Activated CD8-positive, alpha-beta memory T cell treated with anti-CD3 and anti-CD28 coated beads, Interleukin-2, amount 10 ng/mL, durations not matched to agents 7 days and 5 days (primary cell): ENCODE measurements at regions not wholly inside any gene's neighbourhood (a gene's known extent, or its start where the extent isn't known, plus 50 kb on each side); places are given as distances from the start of the nearest gene placed in this dataset.
"Not testable (repeated sequence)": the region's sequence is repeated elsewhere in the genome, so short reads cannot be mapped to it uniquely, and the experiment has no call there.

Experiments used
- ATAC-seq: fragments of 150-1000 bp; cut with Tn5 transposase; one replicate; pipeline ENCODE4 v1.10.0; 2021; ENCODE audit warnings: moderate library complexity
- CTCF ChIA-PET: fragments of 350-600 bp; sonication (Branson Sonifier 250); formaldehyde crosslinking; loops from one replicate; lab custom pipeline; 2021; ENCODE audit warnings: antibody characterized with exemption; lab: Charles Lee
- DNase-seq: peaks from one replicate; pipeline ENCODE4 v3.0.0-alpha.2; 2020
- H3K27ac Mint-ChIP-seq: one replicate; pipeline ENCODE4 v1.8.0; 2021; ENCODE audit warnings: mild to moderate bottlenecking, mixed read lengths
- H3K27me3 Mint-ChIP-seq: one replicate; pipeline ENCODE4 v1.8.0; 2021; ENCODE audit warnings: mixed read lengths
- H3K36me3 Mint-ChIP-seq: one replicate; pipeline ENCODE4 v1.8.0; 2021; ENCODE audit warnings: mild to moderate bottlenecking, mixed read lengths
- H3K4me1 Mint-ChIP-seq: one replicate; pipeline ENCODE4 v1.8.0; 2021; ENCODE audit warnings: mixed read lengths
- H3K4me3 Mint-ChIP-seq: one replicate; pipeline ENCODE4 v1.8.0; 2021; ENCODE audit warnings: mild to moderate bottlenecking, moderate library complexity, mixed read lengths
- H3K9me3 Mint-ChIP-seq: one replicate; pipeline ENCODE4 v1.8.0; 2022; ENCODE audit warnings: low read depth, mixed read lengths

DNA sequence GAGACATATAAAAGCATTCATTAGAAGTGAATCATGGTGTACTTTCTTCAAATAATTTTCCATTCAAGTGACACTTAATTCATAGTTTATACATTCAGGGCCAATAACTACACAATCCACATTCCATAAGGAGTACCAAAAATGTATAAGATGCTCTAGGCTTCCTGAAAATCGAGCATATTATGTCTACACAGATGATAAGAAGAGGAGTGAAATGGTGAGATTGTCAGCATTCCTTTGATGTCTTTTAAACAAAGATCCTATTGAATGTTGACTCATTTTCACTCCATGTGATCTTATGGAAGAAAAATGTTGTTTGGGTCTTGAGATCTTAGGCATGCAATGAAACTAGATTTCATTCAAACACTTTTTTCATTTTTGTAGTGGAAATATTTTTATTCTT, 843.2 kb downstream of the KCNA4 start:
- H3K4me3 Mint-ChIP-seq = no peak overlapping the region
- ATAC-seq (no peak), DNase-seq (no peak)
- H3K36me3 Mint-ChIP-seq = no peaks in the 10 kb centered on the region
- H3K4me1 Mint-ChIP-seq = no peaks in the 10 kb centered on the region
- CTCF ChIA-PET = no interaction called here
- H3K27me3 Mint-ChIP-seq = no peaks in the 10 kb centered on the region
- peaks cover 9% of the 10 kb centered on the region for H3K9me3 Mint-ChIP-seq
- H3K27ac Mint-ChIP-seq = no peak overlapping the region

DNA sequence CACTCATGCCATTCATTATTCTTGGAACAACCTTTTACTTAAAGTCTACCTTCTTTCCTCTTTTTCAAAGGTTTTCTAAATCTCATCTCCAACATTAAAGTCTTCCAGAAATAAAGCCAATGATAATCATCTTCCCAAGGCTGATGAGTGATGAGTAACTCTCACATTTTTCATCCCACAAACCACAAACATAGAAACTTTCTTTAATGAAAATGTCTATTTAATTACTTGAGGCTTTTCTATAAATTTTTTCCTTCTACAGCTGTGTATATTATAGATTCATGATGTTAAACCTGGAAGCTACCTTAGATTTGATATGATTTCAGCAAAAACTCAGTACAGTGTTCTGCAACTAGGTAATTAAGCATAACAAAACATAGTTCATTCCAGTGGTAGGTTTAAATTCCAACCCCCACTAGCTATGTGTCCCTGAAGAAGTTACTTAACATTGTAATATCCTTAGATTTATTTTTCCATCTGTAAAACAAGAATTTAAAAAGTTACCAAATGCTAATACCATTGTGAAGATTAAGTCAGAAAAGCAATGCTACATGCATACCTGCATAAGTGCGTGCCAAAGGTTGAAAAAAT, 845.4 kb downstream of the KCNA4 start:
- H3K27ac Mint-ChIP-seq = no peak overlapping the region
- no peaks in the 10 kb centered on the region for H3K36me3 Mint-ChIP-seq
- no peak overlapping the region for H3K4me3 Mint-ChIP-seq
- no peaks in the 10 kb centered on the region for H3K4me1 Mint-ChIP-seq
- peaks cover 7% of the 10 kb centered on the region for H3K9me3 Mint-ChIP-seq
- ATAC-seq = no peak
- CTCF ChIA-PET = no interaction called here
- DNase-seq = no peak
- no peaks in the 10 kb centered on the region for H3K27me3 Mint-ChIP-seq

DNA sequence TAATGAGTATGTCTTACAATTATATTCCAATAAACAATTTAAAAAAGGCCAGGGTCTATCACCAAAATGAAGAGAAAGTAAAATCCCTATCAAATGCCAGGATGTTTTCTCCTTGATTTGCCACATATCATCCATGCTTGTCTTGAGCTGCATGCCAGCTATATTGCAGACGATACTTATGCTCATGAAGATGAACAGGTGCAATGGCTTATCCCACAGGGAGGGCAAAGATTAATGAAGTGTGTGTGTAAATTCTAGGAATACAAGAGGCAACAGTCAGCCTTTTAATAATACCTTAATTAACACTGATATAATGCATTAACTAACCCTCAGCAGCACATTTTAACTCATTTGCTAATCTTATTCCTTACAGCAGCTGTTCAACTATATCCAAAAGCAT, 850.5 kb downstream of the KCNA4 start:
- Mint-ChIP-seq H3K27ac (no peak overlapping the region), H3K4me1 (no peaks in the 10 kb centered on the region), H3K36me3 (no peaks in the 10 kb centered on the region), H3K4me3 (no peak overlapping the region), H3K9me3 (peaks cover 6% of the 10 kb centered on the region), H3K27me3 (no peaks in the 10 kb centered on the region)
- CTCF ChIA-PET = no interaction called here
- ATAC-seq = no peak
- no peak for DNase-seq

DNA sequence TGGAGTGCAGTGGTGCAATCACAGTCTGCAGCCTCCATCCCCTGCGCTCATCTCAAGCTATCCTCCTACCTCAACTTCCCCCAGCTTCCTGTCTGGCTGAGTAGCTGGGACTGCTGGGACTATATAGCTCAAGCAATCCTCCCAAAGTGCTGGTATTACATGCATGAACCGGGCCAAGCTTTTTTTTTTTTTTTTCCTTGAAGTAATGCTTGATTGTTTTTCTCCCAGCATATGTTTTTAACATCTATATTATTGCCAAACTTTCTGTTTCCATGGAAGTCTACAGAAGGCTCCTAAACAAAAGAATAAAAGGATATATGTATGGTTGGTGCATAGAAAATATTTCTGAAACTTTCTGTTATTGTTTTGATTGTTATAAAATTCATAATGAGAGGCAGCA, 853.6 kb downstream of the KCNA4 start:
- H3K27ac Mint-ChIP-seq = no peak overlapping the region
- no peaks in the 10 kb centered on the region for H3K4me1 Mint-ChIP-seq
- DNase-seq = no peak
- H3K36me3 Mint-ChIP-seq = no peaks in the 10 kb centered on the region
- no peak overlapping the region for H3K4me3 Mint-ChIP-seq
- CTCF ChIA-PET = no interaction called here
- H3K27me3 Mint-ChIP-seq = no peaks in the 10 kb centered on the region
- ATAC-seq = no peak
- H3K9me3 Mint-ChIP-seq = peaks cover 3% of the 10 kb centered on the region

DNA sequence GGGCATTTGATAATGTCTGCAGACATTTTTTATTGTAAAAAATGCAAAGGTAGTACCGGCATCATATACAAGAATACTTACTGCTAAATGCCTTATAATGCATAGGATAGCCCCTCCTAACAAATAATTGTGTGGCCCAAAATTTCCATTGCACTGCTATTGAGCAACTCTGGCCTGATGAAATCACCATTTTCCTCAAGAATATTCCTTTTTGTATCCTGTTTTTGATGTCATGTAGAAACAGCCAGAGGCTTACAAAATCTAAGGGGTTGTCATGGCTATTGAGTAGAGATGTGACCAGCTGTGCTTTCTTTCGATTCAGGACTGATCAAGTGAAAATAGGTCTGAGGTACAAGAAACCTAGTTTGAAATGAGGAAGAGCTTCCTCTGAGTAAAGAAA, 854.3 kb downstream of the KCNA4 start:
- DNase-seq (no peak), ATAC-seq (no peak)
- no peak overlapping the region for H3K27ac Mint-ChIP-seq
- no peaks in the 10 kb centered on the region for H3K4me1 Mint-ChIP-seq
- peaks cover 3% of the 10 kb centered on the region for H3K9me3 Mint-ChIP-seq
- H3K4me3 Mint-ChIP-seq = no peak overlapping the region
- H3K36me3 Mint-ChIP-seq = no peaks in the 10 kb centered on the region
- CTCF ChIA-PET = interaction anchor here (0.7 kb wide), 1 partner anchor 284 kb away, joined by 3 read pairs; no protein-coding TSS in a partner anchor
- no peaks in the 10 kb centered on the region for H3K27me3 Mint-ChIP-seq

DNA sequence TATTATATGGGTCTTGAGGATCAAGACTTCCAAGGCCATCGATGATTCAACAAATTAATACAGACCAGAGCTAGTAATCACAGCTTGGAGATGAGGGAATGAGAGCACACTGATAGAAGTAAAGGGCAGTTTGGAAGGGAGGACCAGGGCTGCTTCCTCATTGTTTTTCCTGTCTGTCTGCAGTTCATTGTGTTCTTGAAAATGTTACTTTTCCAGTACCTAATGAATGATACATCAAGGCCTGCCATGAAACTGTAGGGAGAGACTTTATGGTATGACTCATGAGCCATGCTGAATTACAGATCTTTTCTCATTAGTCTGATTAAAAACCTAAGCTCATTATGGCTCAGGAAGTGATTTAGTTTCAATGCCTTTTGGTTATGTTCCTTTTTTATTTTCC, 855.6 kb downstream of the KCNA4 start:
- Mint-ChIP-seq H3K4me3 (no peak overlapping the region), H3K9me3 (peaks cover 3% of the 10 kb centered on the region), H3K4me1 (no peaks in the 10 kb centered on the region), H3K36me3 (no peaks in the 10 kb centered on the region), H3K27ac (no peak overlapping the region), H3K27me3 (no peaks in the 10 kb centered on the region)
- ATAC-seq = no peak
- CTCF ChIA-PET = no interaction called here
- DNase-seq = no peak

DNA sequence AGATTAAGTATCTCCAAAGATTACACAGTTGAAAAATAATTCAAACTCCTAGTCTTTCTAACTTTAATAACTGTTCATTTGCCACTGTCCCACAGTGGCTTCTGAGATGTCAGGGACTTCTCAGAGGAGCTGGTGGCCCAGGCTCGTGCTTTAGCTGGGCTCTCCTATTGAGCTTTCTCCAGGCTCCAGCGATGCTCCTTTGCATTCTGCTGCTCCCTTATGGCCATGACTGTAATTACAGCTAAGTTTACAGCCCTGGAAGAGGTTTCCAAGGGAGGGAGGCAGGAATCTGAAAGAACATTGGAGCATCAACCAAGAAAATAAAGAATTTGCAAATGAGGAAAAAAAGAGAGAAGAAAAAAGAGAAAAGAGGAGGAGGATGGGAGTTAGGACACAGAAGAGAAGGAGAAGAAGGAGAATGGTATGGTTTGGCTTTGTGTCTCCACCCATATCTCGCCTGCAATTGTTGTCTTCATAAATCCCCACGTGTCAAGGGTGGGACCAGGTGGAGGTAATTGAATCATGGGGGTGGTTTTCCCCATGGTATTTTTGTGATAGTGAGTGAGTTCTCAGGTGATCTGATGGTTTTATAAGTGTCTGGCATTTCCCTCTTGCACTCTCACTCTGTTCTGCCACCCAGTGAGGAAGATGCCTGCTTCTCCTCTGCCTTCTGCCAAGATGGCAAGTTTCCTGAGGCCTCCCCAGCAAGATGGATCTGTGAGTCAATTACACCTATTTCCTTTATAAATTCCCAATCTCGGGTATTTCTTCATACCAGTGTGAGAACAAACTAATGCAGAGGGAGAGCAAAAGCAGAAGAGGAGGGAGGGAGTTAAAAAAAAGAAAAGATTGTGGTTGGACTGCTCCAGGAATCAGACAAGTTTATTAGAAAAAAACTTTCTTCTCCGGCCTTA, 857.0 kb downstream of the KCNA4 start:
- Mint-ChIP-seq H3K4me1 (no peaks in the 10 kb centered on the region), H3K27ac (no peak overlapping the region), H3K9me3 (peaks cover 3% of the 10 kb centered on the region), H3K36me3 (no peaks in the 10 kb centered on the region), H3K4me3 (no peak overlapping the region), H3K27me3 (no peaks in the 10 kb centered on the region)
- CTCF ChIA-PET = no interaction called here
- ATAC-seq = no peak
- no peak for DNase-seq

DNA sequence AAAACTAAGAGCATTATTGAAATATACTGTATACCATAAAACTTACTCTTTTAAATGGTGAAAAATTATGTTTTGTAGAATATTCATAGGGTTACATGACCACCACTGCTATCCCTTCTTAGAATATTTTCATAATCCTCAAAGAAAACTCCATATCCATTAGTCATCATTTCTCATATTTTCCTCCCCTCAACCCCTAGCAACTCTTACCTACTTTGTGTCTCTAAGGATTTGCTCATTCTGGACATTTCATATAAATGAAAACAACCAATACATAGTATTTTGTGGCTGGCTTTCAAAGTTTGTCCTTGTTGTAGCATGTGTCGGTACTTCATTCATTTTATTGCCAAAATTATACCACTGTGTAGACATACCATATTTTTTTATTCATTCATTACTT, 863.8 kb downstream of the KCNA4 start:
- H3K4me3 Mint-ChIP-seq = no peak overlapping the region
- H3K36me3 Mint-ChIP-seq = no peaks in the 10 kb centered on the region
- CTCF ChIA-PET = no interaction called here
- H3K9me3 Mint-ChIP-seq = peaks cover 5% of the 10 kb centered on the region
- H3K27ac Mint-ChIP-seq = no peak overlapping the region
- no peak for ATAC-seq
- H3K4me1 Mint-ChIP-seq = no peaks in the 10 kb centered on the region
- no peaks in the 10 kb centered on the region for H3K27me3 Mint-ChIP-seq
- DNase-seq = no peak

DNA sequence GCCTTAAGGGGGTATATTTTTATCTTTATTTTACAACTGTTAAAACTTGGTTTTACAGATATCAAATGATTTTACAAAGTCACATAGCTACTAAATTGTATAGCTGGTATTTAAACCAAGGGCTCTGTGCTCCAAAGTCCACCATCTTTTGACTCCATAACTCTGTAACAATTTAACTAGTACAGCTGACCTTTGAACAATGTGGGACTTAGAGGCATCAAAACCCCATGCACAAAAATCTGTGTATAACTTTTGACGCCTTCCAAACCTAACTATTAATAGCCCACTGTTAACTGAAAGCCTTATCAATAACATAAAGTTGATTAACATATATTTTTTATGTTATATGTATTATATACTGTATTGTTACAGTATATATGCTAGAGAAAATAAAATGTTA, 874.3 kb downstream of the KCNA4 start:
- H3K9me3 Mint-ChIP-seq, CTCF ChIA-PET, H3K4me1 Mint-ChIP-seq, H3K27ac Mint-ChIP-seq, H3K27me3 Mint-ChIP-seq, ATAC-seq, H3K4me3 Mint-ChIP-seq, DNase-seq, H3K36me3 Mint-ChIP-seq: not testable (repeated sequence)

DNA sequence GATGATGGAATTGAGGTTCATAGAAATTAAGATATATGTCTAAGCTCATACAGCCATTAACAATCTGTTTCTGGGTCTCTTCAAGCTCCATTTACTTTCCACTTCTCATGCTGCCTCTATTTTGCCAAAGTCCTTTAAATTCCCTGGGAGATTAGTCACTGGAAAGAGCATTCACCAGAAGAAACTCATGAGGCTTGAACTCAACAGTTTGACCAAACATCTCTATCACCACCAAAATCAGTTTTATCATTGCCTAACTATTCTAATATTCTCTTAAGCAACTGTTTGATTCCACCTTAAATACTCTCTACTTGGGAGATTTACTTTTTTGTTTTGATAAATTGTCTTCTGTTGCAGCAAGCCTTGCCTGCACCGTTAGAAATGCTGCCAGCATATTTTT, 881.3 kb downstream of the KCNA4 start:
- Mint-ChIP-seq H3K27ac (no peak overlapping the region), H3K27me3 (no peaks in the 10 kb centered on the region), H3K4me1 (no peaks in the 10 kb centered on the region), H3K4me3 (no peak overlapping the region), H3K36me3 (no peaks in the 10 kb centered on the region), H3K9me3 (peaks cover 4% of the 10 kb centered on the region)
- ATAC-seq = no peak
- CTCF ChIA-PET = no interaction called here
- no peak for DNase-seq

DNA sequence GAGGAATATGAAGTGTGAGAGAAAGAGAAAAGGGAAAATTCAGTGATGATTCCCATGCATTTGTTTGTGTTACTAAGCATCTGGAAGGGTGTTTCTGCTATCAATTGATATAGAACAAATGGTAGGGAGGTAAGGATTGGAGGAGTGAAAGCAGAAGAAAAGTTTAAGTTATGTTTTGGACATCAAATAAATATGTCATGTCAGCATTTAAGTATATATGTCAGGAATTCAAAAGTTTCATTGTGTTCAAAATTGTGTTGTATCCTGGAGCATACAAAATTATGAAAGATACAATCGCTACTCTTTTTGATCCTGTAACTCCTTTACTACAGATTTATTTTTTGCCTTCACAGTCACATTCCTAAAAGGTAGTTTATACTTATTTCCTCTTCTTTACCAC, 885.8 kb downstream of the KCNA4 start:
- no peak for ATAC-seq

DNA sequence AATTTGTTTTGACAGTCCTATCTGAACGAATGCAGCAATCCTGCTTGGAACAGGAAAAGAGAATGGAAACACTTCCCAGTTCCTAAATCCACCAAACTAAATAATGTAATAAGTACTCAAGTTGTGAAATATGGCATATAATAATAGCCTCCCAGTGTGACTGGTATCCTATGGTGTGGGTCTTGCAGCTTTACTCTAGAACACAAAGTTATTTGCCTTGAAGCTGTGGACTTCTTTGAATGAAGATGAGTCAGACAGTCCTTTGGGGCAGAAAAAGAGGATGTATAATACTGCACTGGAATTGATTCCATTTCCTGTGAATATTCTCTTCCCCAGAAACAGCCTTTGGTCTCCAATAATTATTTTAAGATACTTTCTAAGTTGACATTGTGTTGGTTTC, 887.0 kb downstream of the KCNA4 start:
- no peaks in the 10 kb centered on the region for H3K36me3 Mint-ChIP-seq
- ATAC-seq = no peak
- no peaks in the 10 kb centered on the region for H3K27me3 Mint-ChIP-seq
- H3K9me3 Mint-ChIP-seq = peaks cover 4% of the 10 kb centered on the region
- H3K4me3 Mint-ChIP-seq = no peak overlapping the region
- no peaks in the 10 kb centered on the region for H3K4me1 Mint-ChIP-seq
- no peak for DNase-seq
- CTCF ChIA-PET = no interaction called here
- no peak overlapping the region for H3K27ac Mint-ChIP-seq

More for the DNA sequence above, 885.8 kb downstream of the KCNA4 start:
- H3K36me3 Mint-ChIP-seq = no peaks in the 10 kb centered on the region
- H3K4me1 Mint-ChIP-seq = no peaks in the 10 kb centered on the region
- DNase-seq = no peak
- H3K27ac Mint-ChIP-seq = no peak overlapping the region
- no peaks in the 10 kb centered on the region for H3K27me3 Mint-ChIP-seq
- CTCF ChIA-PET = no interaction called here
- peaks cover 2% of the 10 kb centered on the region for H3K9me3 Mint-ChIP-seq
- H3K4me3 Mint-ChIP-seq = no peak overlapping the region

DNA sequence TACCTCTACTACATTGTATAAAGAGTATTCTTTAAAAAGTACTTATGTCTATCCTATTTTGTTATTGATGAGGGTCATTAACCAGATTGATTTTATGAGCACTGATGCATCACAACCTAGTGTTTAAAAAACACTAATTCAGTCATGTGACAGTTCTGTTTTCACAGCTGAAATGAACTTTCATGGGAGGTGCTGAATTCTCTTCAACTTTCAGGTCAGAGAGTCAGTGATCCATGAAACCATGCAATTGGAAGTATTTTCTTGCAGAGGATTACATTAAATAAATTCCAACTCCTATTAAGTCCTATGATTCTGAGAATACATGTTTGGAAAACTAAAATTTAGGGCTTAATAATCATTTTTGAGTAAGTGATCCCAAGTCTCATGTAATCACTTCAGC, 889.4 kb downstream of the KCNA4 start:
- no peak for DNase-seq
- H3K27me3 Mint-ChIP-seq = no peaks in the 10 kb centered on the region
- H3K4me1 Mint-ChIP-seq = no peaks in the 10 kb centered on the region
- H3K27ac Mint-ChIP-seq = no peak overlapping the region
- H3K36me3 Mint-ChIP-seq = no peaks in the 10 kb centered on the region
- no peak for ATAC-seq
- H3K9me3 Mint-ChIP-seq = peaks cover 5% of the 10 kb centered on the region
- H3K4me3 Mint-ChIP-seq = no peak overlapping the region
- CTCF ChIA-PET = no interaction called here

DNA sequence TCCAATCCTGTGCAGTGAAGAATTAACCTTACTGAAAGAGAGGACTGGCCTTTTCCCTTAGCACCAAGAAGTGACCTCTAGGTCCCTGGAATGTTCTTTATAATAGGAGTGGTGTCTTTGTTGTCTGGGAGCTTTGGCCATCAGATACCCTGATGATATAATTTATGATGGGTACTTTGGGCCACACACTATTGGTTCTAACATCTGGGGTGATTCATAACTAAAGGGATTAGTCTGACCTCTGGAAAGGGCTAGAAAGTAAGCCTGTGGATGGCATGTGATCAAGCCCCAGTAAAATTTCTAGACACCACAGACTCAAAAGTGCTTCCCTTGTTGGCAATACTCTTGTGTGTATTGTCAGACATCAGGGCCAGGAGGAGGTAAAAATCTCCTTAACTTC, 891.2 kb downstream of the KCNA4 start:
- H3K4me1 Mint-ChIP-seq = no peaks in the 10 kb centered on the region
- H3K27me3 Mint-ChIP-seq = no peaks in the 10 kb centered on the region
- no peaks in the 10 kb centered on the region for H3K36me3 Mint-ChIP-seq
- peaks cover 9% of the 10 kb centered on the region for H3K9me3 Mint-ChIP-seq
- H3K4me3 Mint-ChIP-seq = no peak overlapping the region
- no peak overlapping the region for H3K27ac Mint-ChIP-seq
- ATAC-seq (no peak), DNase-seq (no peak)
- CTCF ChIA-PET = no interaction called here
